Astrocyte (in vitro differentiated cells and primary cell): ENCODE measurements at regions not wholly inside any gene's neighbourhood (a gene's known extent, or its start where the extent isn't known, plus 50 kb on each side); places are given as distances from the start of the nearest gene placed in this dataset.
A peak's percentile ranks its signal among the peaks of the same experiment; 100 is the strongest.

Experiments
- DNase-seq: peaks from one replicate; pipeline ENCODE4 v3.0.0-alpha.2; 2010; ENCODE audit warnings: low read depth
- FAIRE-seq: peaks from 2 replicates; lab custom pipeline; 2011; peaks lifted over from hg19 to GRCh38; lab: Jason Lieb, UNC
- H2AFZ ChIP-seq: 2 replicates; pipeline ENCODE4 v1.6.0; 2012; ENCODE audit warnings: low read depth, low read length, inconsistent platforms
- H3K27ac ChIP-seq: 2 replicates; pipeline ENCODE4 v1.5.1; 2011; ENCODE audit warnings: low read depth, low read length, inconsistent platforms
- H3K27me3 ChIP-seq: 2 replicates; pipeline ENCODE4 v1.6.0; 2011; ENCODE audit warnings: low read length, inconsistent platforms; ENCODE audit not compliant: insufficient read depth
- H3K36me3 ChIP-seq: 2 replicates; pipeline ENCODE4 v1.5.1; 2011; ENCODE audit warnings: low read length, inconsistent platforms; ENCODE audit not compliant: insufficient read depth
- H3K4me1 ChIP-seq: 2 replicates; pipeline ENCODE4 v1.5.1; 2011; ENCODE audit warnings: low read length, inconsistent platforms; ENCODE audit not compliant: insufficient read depth
- H3K4me2 ChIP-seq: 2 replicates; pipeline ENCODE4 v1.6.0; 2012; ENCODE audit warnings: low read length, inconsistent platforms
- H3K4me3 ChIP-seq: 2 replicates; pipeline ENCODE4 v1.5.1; 2011; ENCODE audit warnings: low read depth, mild to moderate bottlenecking, low read length, inconsistent platforms; ENCODE audit not compliant: insufficient read depth
- H3K79me2 ChIP-seq: 2 replicates; pipeline ENCODE4 v1.6.0; 2012; ENCODE audit warnings: mild to moderate bottlenecking, low read length, inconsistent platforms; ENCODE audit not compliant: insufficient read depth
- H3K9ac ChIP-seq: 2 replicates; pipeline ENCODE4 v1.6.0; 2012; ENCODE audit warnings: mild to moderate bottlenecking, low read length, inconsistent platforms
- H3K9me3 ChIP-seq: 2 replicates; pipeline ENCODE4 v1.5.1; 2012; ENCODE audit warnings: low read depth, mild to moderate bottlenecking, low read length, inconsistent platforms; ENCODE audit not compliant: insufficient read depth
- H4K20me1 ChIP-seq: 2 replicates; pipeline ENCODE4 v1.6.0; 2012; ENCODE audit warnings: low read length, inconsistent platforms; ENCODE audit not compliant: insufficient read depth
- H3K27ac Mint-ChIP-seq: one replicate; pipeline ENCODE4 v1.8.0; 2021; ENCODE audit warnings: mild to moderate bottlenecking, mixed read lengths; ENCODE audit not compliant: unreplicated experiment
- H3K27me3 Mint-ChIP-seq: one replicate; pipeline ENCODE4 v1.8.0; 2021; ENCODE audit warnings: low read depth, mixed read lengths; ENCODE audit not compliant: unreplicated experiment
- H3K36me3 Mint-ChIP-seq: one replicate; pipeline ENCODE4 v1.8.0; 2021; ENCODE audit warnings: low read depth, mixed read lengths; ENCODE audit not compliant: unreplicated experiment
- H3K4me1 Mint-ChIP-seq: one replicate; pipeline ENCODE4 v1.8.0; 2021; ENCODE audit warnings: low read depth, mixed read lengths; ENCODE audit not compliant: unreplicated experiment
- H3K4me3 Mint-ChIP-seq: one replicate; pipeline ENCODE4 v1.8.0; 2021; ENCODE audit warnings: mild to moderate bottlenecking, moderate library complexity, mixed read lengths; ENCODE audit not compliant: unreplicated experiment
- H3K9me3 Mint-ChIP-seq: one replicate; pipeline ENCODE4 v1.8.0; 2021; ENCODE audit warnings: mild to moderate bottlenecking, mixed read lengths; ENCODE audit not compliant: unreplicated experiment
- CTCF ChIP-seq: IDR thresholded peaks from 2 replicates; pipeline ENCODE4 v1.5.1; 2011; ENCODE audit warnings: low read depth, mild to moderate bottlenecking, inconsistent platforms, low read length, moderate library complexity; ENCODE audit not compliant: insufficient read depth
- EZH2 ChIP-seq: IDR thresholded peaks from 2 replicates; pipeline ENCODE4 v1.6.1; 2012; ENCODE audit warnings: mild to moderate bottlenecking, low read length, inconsistent platforms; ENCODE audit not compliant: insufficient read depth

GRCh38 chr1:121443001-121443540 lies 258.3 kb downstream of the SRGAP2C start:
- Mint-ChIP-seq H3K4me3 (no peak overlapping the region), H3K4me1 (no peaks in the 10 kb centered on the region), H3K27ac (no peak overlapping the region), H3K9me3 (peaks cover 3% of the 10 kb centered on the region), H3K36me3 (no peaks in the 10 kb centered on the region), H3K27me3 (no peaks in the 10 kb centered on the region)
- TF ChIP-seq EZH2 (no peak), CTCF (no peak)
- no peaks in the 10 kb centered on the region for H3K27me3 ChIP-seq
- H3K9me3 ChIP-seq: no peaks in the 10 kb centered on the region
- DNase-seq (peak; percentile 2), FAIRE-seq (no peak)
- H3K4me1 ChIP-seq: no peaks in the 10 kb centered on the region
- H3K36me3 ChIP-seq: no peaks in the 10 kb centered on the region
- no peak overlapping the region for H3K4me2 ChIP-seq
- no peaks in the 10 kb centered on the region for H4K20me1 ChIP-seq
- no peak overlapping the region for H2AFZ ChIP-seq
- no peak overlapping the region for H3K9ac ChIP-seq
- H3K27ac ChIP-seq: no peak overlapping the region
- no peak overlapping the region for H3K4me3 ChIP-seq
- H3K79me2 ChIP-seq: no peaks in the 10 kb centered on the region

- FAIRE-seq: no peak
- H3K27me3 Mint-ChIP-seq: no peaks in the 10 kb centered on the region
- H3K27ac ChIP-seq: no peak overlapping the region
Observed at GRCh38 chr1:121444096-121444495, 259.3 kb downstream of the SRGAP2C start.

More at GRCh38 chr1:121444096-121444495, 259.3 kb downstream of the SRGAP2C start:
- H3K4me2 ChIP-seq: no peak overlapping the region
- H4K20me1 ChIP-seq: no peaks in the 10 kb centered on the region
- H3K9ac ChIP-seq: no peak overlapping the region
- no peak overlapping the region for H2AFZ ChIP-seq
- no peak overlapping the region for H3K27ac Mint-ChIP-seq
- DNase-seq: no peak
- H3K79me2 ChIP-seq: no peaks in the 10 kb centered on the region
- no peak overlapping the region for H3K4me3 Mint-ChIP-seq
- TF ChIP-seq EZH2 (no peak), CTCF (no peak)
- H3K36me3 Mint-ChIP-seq: no peaks in the 10 kb centered on the region
- H3K27me3 ChIP-seq: no peaks in the 10 kb centered on the region
- no peaks in the 10 kb centered on the region for H3K4me1 ChIP-seq
- no peaks in the 10 kb centered on the region for H3K4me1 Mint-ChIP-seq
- no peaks in the 10 kb centered on the region for H3K9me3 ChIP-seq
- peaks cover 2% of the 10 kb centered on the region for H3K9me3 Mint-ChIP-seq
- no peaks in the 10 kb centered on the region for H3K36me3 ChIP-seq
- no peak overlapping the region for H3K4me3 ChIP-seq
